Trophoblast cell (in vitro differentiated cells and primary cell): ENCODE measurements at regions not wholly inside any gene's neighbourhood (a gene's known extent, or its start where the extent isn't known, plus 50 kb on each side); places are given as distances from the start of the nearest gene placed in this dataset.

Source experiments
- DNase-seq, 2 donors: peaks; one replicate each; pipeline ENCODE4 v3.0.0-alpha.2; 2016
- H2AFZ ChIP-seq: 2 replicates; pipeline ENCODE4 v1.6.1; 2013; ENCODE audit warnings: low read length, moderate library complexity, mild to moderate bottlenecking; ENCODE audit not compliant: insufficient read depth, poor library complexity
- H2AK5ac ChIP-seq: 2 replicates; pipeline ENCODE4 v1.6.1; 2013; ENCODE audit warnings: mild to moderate bottlenecking, low read length
- H2BK120ac ChIP-seq: 2 replicates; pipeline ENCODE4 v1.6.1; 2013; ENCODE audit warnings: low read length, mild to moderate bottlenecking, moderate library complexity; ENCODE audit not compliant: insufficient read depth, poor library complexity
- H2BK12ac ChIP-seq: 2 replicates; pipeline ENCODE4 v1.6.1; 2013; ENCODE audit warnings: mild to moderate bottlenecking, low read length, moderate library complexity
- H2BK5ac ChIP-seq: 2 replicates; pipeline ENCODE4 v1.6.1; 2013; ENCODE audit warnings: low read length, low read depth, moderate library complexity, mild to moderate bottlenecking; ENCODE audit not compliant: poor library complexity
- H3K14ac ChIP-seq: 2 replicates; pipeline ENCODE4 v1.6.1; 2013; ENCODE audit warnings: mild to moderate bottlenecking, low read length
- H3K18ac ChIP-seq: 2 replicates; pipeline ENCODE4 v1.6.1; 2013; ENCODE audit warnings: mild to moderate bottlenecking, low read length
- H3K23ac ChIP-seq: 2 replicates; pipeline ENCODE4 v1.6.1; 2013; ENCODE audit warnings: low read length
- H3K27ac ChIP-seq: 2 replicates; pipeline ENCODE4 v1.5.1; 2013; ENCODE audit warnings: low read depth, mild to moderate bottlenecking, inconsistent platforms, low read length, moderate library complexity
- H3K27me3 ChIP-seq: 2 replicates; pipeline ENCODE4 v1.6.1; 2013; ENCODE audit warnings: inconsistent platforms, mild to moderate bottlenecking, low read length, moderate library complexity; ENCODE audit not compliant: insufficient read depth
- H3K36me3 ChIP-seq, 2 experiments: 1 replicate in 1 of 2; 2 replicates in 1 of 2; pipeline ENCODE4 v1.6.1; 2013; ENCODE audit warnings: low read length in 2 of 2, mild to moderate bottlenecking in 2 of 2, moderate library complexity in 1 of 2; ENCODE audit not compliant: insufficient read depth in 2 of 2, control insufficient read depth in 1 of 2
- H3K4ac ChIP-seq: 2 replicates; pipeline ENCODE4 v1.6.1; 2013; ENCODE audit warnings: low read depth, mild to moderate bottlenecking, low read length, moderate library complexity
- H3K4me1 ChIP-seq, 2 experiments: 1 replicate in 1 of 2; 2 replicates in 1 of 2; pipeline ENCODE4 v1.6.1; 2013; ENCODE audit warnings: low read length in 2 of 2, mild to moderate bottlenecking in 2 of 2, moderate library complexity in 1 of 2; ENCODE audit not compliant: insufficient read depth in 2 of 2, control insufficient read depth in 1 of 2
- H3K4me2 ChIP-seq: 2 replicates; pipeline ENCODE4 v1.6.1; 2013; ENCODE audit warnings: inconsistent platforms, mild to moderate bottlenecking, low read length, moderate library complexity
- H3K4me3 ChIP-seq: 2 replicates; pipeline ENCODE4 v1.5.1; 2013; ENCODE audit warnings: mild to moderate bottlenecking, low read depth, low read length, inconsistent platforms
- H3K79me1 ChIP-seq: one replicate; pipeline ENCODE4 v1.6.1; 2013; ENCODE audit warnings: low read length
- H3K79me2 ChIP-seq: 2 replicates; pipeline ENCODE4 v1.6.1; 2013; ENCODE audit warnings: low read length, mild to moderate bottlenecking; ENCODE audit not compliant: control insufficient read depth, insufficient read depth, poor library complexity
- H3K9ac ChIP-seq: 2 replicates; pipeline ENCODE4 v1.6.1; 2013; ENCODE audit warnings: mild to moderate bottlenecking, low read length
- H3K9me3 ChIP-seq: 2 replicates; pipeline ENCODE4 v1.6.1; 2013; ENCODE audit warnings: low read depth, mild to moderate bottlenecking, control low read depth, inconsistent platforms, low read length; ENCODE audit not compliant: insufficient read depth
- H4K12ac ChIP-seq: 2 replicates; pipeline ENCODE4 v1.6.1; 2013; ENCODE audit warnings: low read depth, mild to moderate bottlenecking, low read length, moderate library complexity
- H4K8ac ChIP-seq: 2 replicates; pipeline ENCODE4 v1.6.1; 2013; ENCODE audit warnings: low read depth, mild to moderate bottlenecking, low read length, moderate library complexity
- H4K91ac ChIP-seq: one replicate; pipeline ENCODE4 v1.6.1; 2013; ENCODE audit warnings: low read depth, mild to moderate bottlenecking, low read length, moderate library complexity
- WGBS: extraction: QIAGEN DNeasy Blood & Tissue Kit; methylation state at CpG from one replicate; pipeline ENCODE4 v1.1.7; 2013; ENCODE audit warnings: missing lambda C conversion rate; ENCODE audit not compliant: insufficient read length, insufficient coverage; ENCODE audit errors: extremely low coverage; 5-methylcytosine and 5-hydroxymethylcytosine counted together

- Histone ChIP-seq H3K4me1 (no peaks in the 10 kb centered on the region), H3K9ac (no peak overlapping the region), H2BK120ac (no peak overlapping the region), H4K91ac (no peak overlapping the region), H2BK5ac (no peak overlapping the region), H3K79me2 (no peaks in the 10 kb centered on the region), H4K8ac (no peak overlapping the region), H3K4me2 (no peak overlapping the region), H3K18ac (no peak overlapping the region), H2AFZ (no peak overlapping the region), H3K4ac (no peak overlapping the region), H3K14ac (no peak overlapping the region), H3K36me3 (no peaks in the 10 kb centered on the region), H3K27ac (no peak overlapping the region), H3K27me3 (no peaks in the 10 kb centered on the region), H3K9me3 (no peaks in the 10 kb centered on the region), H4K12ac (no peak overlapping the region), H2BK12ac (no peak overlapping the region), H3K4me3 (no peak overlapping the region), H3K79me1 (no peaks in the 10 kb centered on the region), H2AK5ac (no peak overlapping the region), H3K23ac (no peak overlapping the region)
- no peak for DNase-seq
- WGBS, result no CpG with 5 or more reads among the region's 1 CpG
Observed at GRCh38 chr10:111511751-111512150, 434.9 kb downstream of the ADRA2A start.

GRCh38 chr10:111515264-111515663 is 438.4 kb downstream of the ADRA2A start:
- H3K79me1 ChIP-seq, result no peaks in the 10 kb centered on the region
- H2BK12ac ChIP-seq, result no peak overlapping the region
- no peak overlapping the region for H3K4me3 ChIP-seq
- no peak overlapping the region for H3K18ac ChIP-seq
- H4K91ac ChIP-seq, result no peak overlapping the region
- H2AK5ac ChIP-seq, result no peak overlapping the region
- H3K23ac ChIP-seq, result no peak overlapping the region
- no peaks in the 10 kb centered on the region for H3K9me3 ChIP-seq
- no peak overlapping the region for H4K12ac ChIP-seq
- H3K4me2 ChIP-seq, result no peak overlapping the region
- H2BK5ac ChIP-seq, result no peak overlapping the region
- no peak overlapping the region for H2BK120ac ChIP-seq
- no peak overlapping the region for H3K27ac ChIP-seq
- no peaks in the 10 kb centered on the region for H3K36me3 ChIP-seq
- H3K9ac ChIP-seq, result no peak overlapping the region
- no peak overlapping the region for H4K8ac ChIP-seq
- no peak overlapping the region for H3K14ac ChIP-seq
- DNase-seq, result no peak
- no peaks in the 10 kb centered on the region for H3K27me3 ChIP-seq
- no peak overlapping the region for H2AFZ ChIP-seq
- no CpG with 5 or more reads among the region's 4 CpGs for WGBS
- no peak overlapping the region for H3K4ac ChIP-seq
- H3K79me2 ChIP-seq, result no peaks in the 10 kb centered on the region
- no peaks in the 10 kb centered on the region for H3K4me1 ChIP-seq

GRCh38 chr10:111515706-111516105 is 438.9 kb downstream of the ADRA2A start:
- H3K18ac ChIP-seq, result no peak overlapping the region
- no peaks in the 10 kb centered on the region for H3K79me2 ChIP-seq
- H3K14ac ChIP-seq, result no peak overlapping the region
- H3K4me3 ChIP-seq, result no peak overlapping the region
- H3K36me3 ChIP-seq, result no peaks in the 10 kb centered on the region
- H3K4me1 ChIP-seq, result no peaks in the 10 kb centered on the region
- H3K79me1 ChIP-seq, result no peaks in the 10 kb centered on the region
- no peak for DNase-seq
- no peak overlapping the region for H2AFZ ChIP-seq
- no peak overlapping the region for H4K91ac ChIP-seq
- no peaks in the 10 kb centered on the region for H3K27me3 ChIP-seq
- H2AK5ac ChIP-seq, result no peak overlapping the region
- H3K27ac ChIP-seq, result no peak overlapping the region
- no peak overlapping the region for H3K9ac ChIP-seq
- H3K4me2 ChIP-seq, result no peak overlapping the region
- H2BK120ac ChIP-seq, result no peak overlapping the region
- no peaks in the 10 kb centered on the region for H3K9me3 ChIP-seq
- no peak overlapping the region for H4K12ac ChIP-seq
- H3K4ac ChIP-seq, result no peak overlapping the region
- no peak overlapping the region for H4K8ac ChIP-seq
- no peak overlapping the region for H2BK12ac ChIP-seq
- no peak overlapping the region for H2BK5ac ChIP-seq
- no peak overlapping the region for H3K23ac ChIP-seq

DNA sequence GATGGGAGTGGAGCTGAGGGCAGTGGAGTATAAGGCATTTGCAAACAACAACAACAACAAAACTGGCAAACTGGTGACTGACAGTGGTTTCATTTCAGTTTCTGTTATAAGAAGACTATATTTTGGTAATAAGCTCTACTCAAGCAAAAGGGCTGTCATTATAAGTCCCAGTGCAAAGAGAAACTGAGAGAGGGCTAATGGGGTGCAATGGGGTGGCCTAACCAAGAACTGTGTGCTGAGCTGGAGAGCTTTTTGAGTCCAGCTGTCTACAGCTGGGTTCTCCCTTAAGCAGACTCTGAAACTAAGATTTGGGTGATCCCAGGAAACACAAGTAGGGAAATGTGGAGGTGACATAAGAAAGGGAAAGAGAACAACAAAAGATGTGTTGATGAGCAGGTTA is 439.3 kb downstream of the ADRA2A start:
- no peak for DNase-seq
- H3K4ac ChIP-seq, result no peak overlapping the region

GRCh38 chr10:111522141-111522540 is 445.3 kb downstream of the ADRA2A start:
- Histone ChIP-seq H3K23ac (no peak overlapping the region), H2BK120ac (no peak overlapping the region), H3K79me2 (no peaks in the 10 kb centered on the region), H4K91ac (no peak overlapping the region), H2BK5ac (no peak overlapping the region), H2AK5ac (no peak overlapping the region), H4K8ac (no peak overlapping the region), H3K27me3 (no peaks in the 10 kb centered on the region), H2AFZ (no peak overlapping the region), H3K79me1 (no peaks in the 10 kb centered on the region), H3K9ac (no peak overlapping the region), H3K36me3 (no peaks in the 10 kb centered on the region), H2BK12ac (no peak overlapping the region), H3K4me1 (no peaks in the 10 kb centered on the region), H3K14ac (no peak overlapping the region), H3K18ac (no peak overlapping the region), H3K9me3 (no peaks in the 10 kb centered on the region), H3K27ac (no peak overlapping the region), H3K4me2 (no peak overlapping the region), H4K12ac (no peak overlapping the region), H3K4me3 (no peak overlapping the region), H3K4ac (no peak overlapping the region)
- no CpG with 5 or more reads among the region's 1 CpG for WGBS
- DNase-seq, result no peak

More for the DNA sequence above, 439.3 kb downstream of the ADRA2A start:
- no peaks in the 10 kb centered on the region for H3K27me3 ChIP-seq
- H2BK120ac ChIP-seq, result no peak overlapping the region
- no peak overlapping the region for H2BK12ac ChIP-seq
- H3K4me1 ChIP-seq, result no peaks in the 10 kb centered on the region
- H4K12ac ChIP-seq, result no peak overlapping the region
- H3K36me3 ChIP-seq, result no peaks in the 10 kb centered on the region
- H3K4me2 ChIP-seq, result no peak overlapping the region
- no peak overlapping the region for H2AK5ac ChIP-seq
- no peak overlapping the region for H3K9ac ChIP-seq
- no peak overlapping the region for H3K27ac ChIP-seq
- H3K79me1 ChIP-seq, result no peaks in the 10 kb centered on the region
- H3K18ac ChIP-seq, result no peak overlapping the region
- H4K8ac ChIP-seq, result no peak overlapping the region
- no peak overlapping the region for H3K4me3 ChIP-seq
- no peak overlapping the region for H3K14ac ChIP-seq
- no peak overlapping the region for H2BK5ac ChIP-seq
- no peak overlapping the region for H4K91ac ChIP-seq
- no peaks in the 10 kb centered on the region for H3K79me2 ChIP-seq
- H3K23ac ChIP-seq, result no peak overlapping the region
- no peaks in the 10 kb centered on the region for H3K9me3 ChIP-seq
- H2AFZ ChIP-seq, result no peak overlapping the region
